Esophagus muscularis mucosa (tissue), 4 donors: ENCODE measurements at regions not wholly inside any gene's neighbourhood (a gene's known extent, or its start where the extent isn't known, plus 50 kb on each side); places are given as distances from the start of the nearest gene placed in this dataset.

Experiments
- DNase-seq: peaks from one replicate; pipeline ENCODE4 v3.0.0-alpha.2; 2017; ENCODE audit errors: extremely low spot score
- H3K27ac ChIP-seq, 4 donors: fragments of 200-600 bp; sonication (generic); replicated peaks in 1 of 4; 1 replicate in 3 of 4; 2 replicates in 1 of 4; pipeline ENCODE4 v1.5.1; 2016 to 2019; ENCODE audit warnings: mild to moderate bottlenecking in 1 of 4
- H3K27me3 ChIP-seq, 4 donors: fragments of 200-600 bp; sonication (generic); one replicate each; pipeline versions ENCODE4 v1.5.1 to v1.6.0; 2016 to 2019
- H3K36me3 ChIP-seq, 4 donors: fragments of 200-600 bp; sonication (generic); one replicate each; pipeline ENCODE4 v1.5.1; 2016 to 2019
- H3K4me1 ChIP-seq, 4 donors: fragments of 200-600 bp; sonication (generic); one replicate each; pipeline ENCODE4 v1.5.1; 2016 to 2019
- H3K4me3 ChIP-seq, 4 donors: fragments of 200-600 bp; sonication (generic); 1 replicate in 2 of 4; 2 replicates in 2 of 4; pipeline ENCODE4 v1.5.1; 2016 to 2019; ENCODE audit warnings: mild to moderate bottlenecking in 4 of 4, moderate library complexity in 1 of 4
- H3K9me3 ChIP-seq, 4 donors: fragments of 200-600 bp; sonication (generic); 1 replicate in 3 of 4; 2 replicates in 1 of 4; pipeline ENCODE4 v1.5.1; 2016 to 2019
- CTCF ChIP-seq, 3 experiments: fragments of 200-600 bp in 2 of 3; fragments of 450-650 bp in 1 of 3; sonication (generic) in 2 of 3; IDR thresholded peaks; one replicate each; pipeline ENCODE4 v1.5.1; 2017 to 2019; ENCODE audit warnings: antibody characterized with exemption in 3 of 3, mild to moderate bottlenecking in 2 of 3, moderate library complexity in 1 of 3
- EP300 ChIP-seq: sonication (generic); formaldehyde crosslinking; IDR thresholded peaks from one replicate; pipeline ENCODE4 v1.6.1; 2017; ENCODE audit warnings: antibody characterized with exemption
- POLR2A ChIP-seq: fragments of 450-650 bp; IDR thresholded peaks from one replicate; pipeline ENCODE4 v1.6.1; 2017; ENCODE audit warnings: antibody characterized with exemption, moderate library complexity, mild to moderate bottlenecking, low read depth
- POLR2AphosphoS5 ChIP-seq, 2 donors: sonication (generic); formaldehyde crosslinking; IDR thresholded peaks; one replicate each; pipeline ENCODE4 v1.6.1; 2017; ENCODE audit warnings: antibody characterized with exemption in 2 of 2
- WGBS: methylation state at CpG from one replicate; pipeline ENCODE4 v1.1.5; 2018; 5-methylcytosine and 5-hydroxymethylcytosine counted together
- intact Hi-C: fragments of 100-400 bp; cut with DNase I; formaldehyde crosslinking; loops from one replicate; pipeline ENCODE4 v1.15.1; 2023

- intact Hi-C loops: no loop called here
- Histone ChIP-seq H3K36me3 (no peaks in the 10 kb centered on the region), H3K27ac (no peak overlapping the region), H3K4me3 (no peak overlapping the region), H3K27me3 (no peaks in the 10 kb centered on the region), H3K9me3 (no peaks in the 10 kb centered on the region), H3K4me1 (no peaks in the 10 kb centered on the region)
- DNase-seq: no peak
- WGBS: 94% methylated on average over 1 of the region's 1 CpG
- no peak for TF ChIP-seq CTCF (IDR thresholded peaks at IDR 0.05)
- TF ChIP-seq POLR2AphosphoS5 (IDR thresholded peaks at IDR 0.05): no peak
- no peak for TF ChIP-seq POLR2A
- no peak for TF ChIP-seq EP300
These were observed 417.0 kb upstream of the SOX5 start for GRCh38 chr12:24366514-24366913.

GRCh38 chr12:24364921-24365320, 415.5 kb upstream of the SOX5 start:
- WGBS: 75% methylated on average over 2 of the region's 2 CpGs
- no peak overlapping the region for H3K27ac ChIP-seq
- no peak overlapping the region for H3K4me3 ChIP-seq
- TF ChIP-seq POLR2AphosphoS5 (IDR thresholded peaks at IDR 0.05) (no peak), POLR2A (no peak), CTCF (IDR thresholded peaks at IDR 0.05) (no peak), EP300 (no peak)
- H3K36me3 ChIP-seq: no peaks in the 10 kb centered on the region
- no peaks in the 10 kb centered on the region for H3K4me1 ChIP-seq
- no peaks in the 10 kb centered on the region for H3K9me3 ChIP-seq
- no peaks in the 10 kb centered on the region for H3K27me3 ChIP-seq
- DNase-seq: no peak
- intact Hi-C loops: no loop called here

GRCh38 chr12:24363177-24363754, 413.8 kb upstream of the SOX5 start:
- Histone ChIP-seq H3K9me3 (no peaks in the 10 kb centered on the region), H3K27ac (no peak overlapping the region), H3K4me1 (no peaks in the 10 kb centered on the region), H3K36me3 (no peaks in the 10 kb centered on the region), H3K27me3 (no peaks in the 10 kb centered on the region), H3K4me3 (no peak overlapping the region)
- no peak for DNase-seq
- WGBS: 62% methylated on average over 3 of the region's 3 CpGs
- intact Hi-C loops: no loop called here
- TF ChIP-seq EP300 (no peak), POLR2A (no peak), CTCF (IDR thresholded peaks at IDR 0.05) (no peak), POLR2AphosphoS5 (IDR thresholded peaks at IDR 0.05) (no peak)

GRCh38 chr12:24361877-24362580, 412.6 kb upstream of the SOX5 start:
- 88% methylated on average over 6 of the region's 6 CpGs for WGBS
- no peaks in the 10 kb centered on the region for H3K9me3 ChIP-seq
- no peak for TF ChIP-seq EP300
- no peak for TF ChIP-seq POLR2AphosphoS5 (IDR thresholded peaks at IDR 0.05)
- no peak for TF ChIP-seq POLR2A
- no peak for TF ChIP-seq CTCF (IDR thresholded peaks at IDR 0.05)
- no peak for DNase-seq
- intact Hi-C loops: no loop called here
- H3K4me1 ChIP-seq: no peaks in the 10 kb centered on the region
- H3K36me3 ChIP-seq: no peaks in the 10 kb centered on the region
- no peak overlapping the region for H3K4me3 ChIP-seq
- no peak overlapping the region for H3K27ac ChIP-seq
- H3K27me3 ChIP-seq: no peaks in the 10 kb centered on the region
